ENCODE measurements at regions not wholly inside any gene's neighbourhood (a gene's known extent, or its start where the extent isn't known, plus 50 kb on each side); places are given as distances from the start of the nearest gene placed in this dataset.

DNA sequence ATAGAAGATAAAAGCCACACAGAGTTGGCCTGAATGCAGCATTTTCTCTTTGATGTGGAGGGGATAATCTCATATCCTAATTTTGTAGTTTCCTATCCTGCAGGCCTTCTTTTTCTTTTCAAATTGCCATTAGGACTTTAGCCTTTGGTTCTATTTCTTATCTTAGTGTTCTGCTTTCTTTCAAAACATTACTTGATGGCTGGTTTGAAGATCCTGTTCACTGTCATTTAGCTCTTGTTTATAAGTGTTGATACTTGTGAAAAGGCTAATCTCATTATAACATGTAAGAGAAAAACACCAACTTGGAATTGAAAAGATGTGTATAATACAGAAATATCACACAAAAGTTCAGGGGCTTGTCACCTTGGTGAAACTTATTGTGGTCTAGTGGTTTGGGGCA lies 54.6 kb upstream of the PKIB start:
- H3K36me3 Mint-ChIP-seq (ENCODE audit: low read depth, unreplicated experiment), result peaks cover 33% of the 10 kb centered on the region
- no peaks in the 10 kb centered on the region for H3K27me3 Mint-ChIP-seq (ENCODE audit: unreplicated experiment)
- H3K4me1 Mint-ChIP-seq (ENCODE audit: unreplicated experiment), result peaks cover 36% of the 10 kb centered on the region
- no peaks in the 10 kb centered on the region for H3K9me3 Mint-ChIP-seq (ENCODE audit: unreplicated experiment)
- no peak overlapping the region for H3K27ac Mint-ChIP-seq (ENCODE audit: unreplicated experiment)
- TF ChIP-seq, protein P1, sequence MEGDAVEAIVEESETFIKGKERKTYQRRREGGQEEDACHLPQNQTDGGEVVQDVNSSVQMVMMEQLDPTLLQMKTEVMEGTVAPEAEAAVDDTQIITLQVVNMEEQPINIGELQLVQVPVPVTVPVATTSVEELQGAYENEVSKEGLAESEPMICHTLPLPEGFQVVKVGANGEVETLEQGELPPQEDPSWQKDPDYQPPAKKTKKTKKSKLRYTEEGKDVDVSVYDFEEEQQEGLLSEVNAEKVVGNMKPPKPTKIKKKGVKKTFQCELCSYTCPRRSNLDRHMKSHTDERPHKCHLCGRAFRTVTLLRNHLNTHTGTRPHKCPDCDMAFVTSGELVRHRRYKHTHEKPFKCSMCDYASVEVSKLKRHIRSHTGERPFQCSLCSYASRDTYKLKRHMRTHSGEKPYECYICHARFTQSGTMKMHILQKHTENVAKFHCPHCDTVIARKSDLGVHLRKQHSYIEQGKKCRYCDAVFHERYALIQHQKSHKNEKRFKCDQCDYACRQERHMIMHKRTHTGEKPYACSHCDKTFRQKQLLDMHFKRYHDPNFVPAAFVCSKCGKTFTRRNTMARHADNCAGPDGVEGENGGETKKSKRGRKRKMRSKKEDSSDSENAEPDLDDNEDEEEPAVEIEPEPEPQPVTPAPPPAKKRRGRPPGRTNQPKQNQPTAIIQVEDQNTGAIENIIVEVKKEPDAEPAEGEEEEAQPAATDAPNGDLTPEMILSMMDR (IDR thresholded peaks at IDR 0.05; ENCODE audit: unreplicated experiment), result no peak
- no peak for DNase-seq (ENCODE audit: low spot score)
- H3K4me3 Mint-ChIP-seq (ENCODE audit: unreplicated experiment), result no peak overlapping the region

- H3K27me3 Mint-ChIP-seq (ENCODE audit: unreplicated experiment), result no peaks in the 10 kb centered on the region
- no peaks in the 10 kb centered on the region for H3K9me3 Mint-ChIP-seq (ENCODE audit: unreplicated experiment)
- peaks cover 22% of the 10 kb centered on the region for H3K4me1 Mint-ChIP-seq (ENCODE audit: unreplicated experiment)
- H3K36me3 Mint-ChIP-seq (ENCODE audit: low read depth, unreplicated experiment), result peaks cover 36% of the 10 kb centered on the region
- TF ChIP-seq, protein P1 (IDR thresholded peaks at IDR 0.05; ENCODE audit: unreplicated experiment), result no peak
- no peak overlapping the region for H3K4me3 Mint-ChIP-seq (ENCODE audit: unreplicated experiment)
- DNase-seq (ENCODE audit: low spot score), result no peak
- no peak overlapping the region for H3K27ac Mint-ChIP-seq (ENCODE audit: unreplicated experiment)
Measured at GRCh38 chr6:122558080-122558479, 52.1 kb upstream of the PKIB start.

All from endothelial cell (in vitro differentiated cells).